ENCODE measurements at regions not wholly inside any gene's neighbourhood (a gene's known extent, or its start where the extent isn't known, plus 50 kb on each side); places are given as distances from the start of the nearest gene placed in this dataset.

GRCh38 chr6:62474793-62475192, 188.8 kb upstream of the KHDRBS2 start:
- Histone ChIP-seq H3K27ac (ENCODE audit: low read length) (no peak overlapping the region), H3K4me3 (ENCODE audit: low read depth in 1 of 2, low read length in 2 of 2) (no peak overlapping the region), H4K20me1 (ENCODE audit: insufficient read depth, low read length) (no peaks in the 10 kb centered on the region), H3K4me1 (ENCODE audit: insufficient read depth, low read length) (no peaks in the 10 kb centered on the region), H3K9ac (ENCODE audit: low read depth, low read length) (no peak overlapping the region), H3K79me2 (ENCODE audit: insufficient read depth, low read length) (no peaks in the 10 kb centered on the region), H2AFZ (ENCODE audit: low read depth, low read length) (no peak overlapping the region), H3K4me2 (ENCODE audit: insufficient read depth, low read length) (no peak overlapping the region), H3K36me3 (ENCODE audit: insufficient read depth, low read length) (no peaks in the 10 kb centered on the region), H3K27me3 (ENCODE audit: insufficient read depth, low read length, poor library complexity) (no peaks in the 10 kb centered on the region), H3K9me3 (ENCODE audit: insufficient read depth, low read length, severe bottlenecking) (no peaks in the 10 kb centered on the region)
- TF ChIP-seq, protein P1, sequence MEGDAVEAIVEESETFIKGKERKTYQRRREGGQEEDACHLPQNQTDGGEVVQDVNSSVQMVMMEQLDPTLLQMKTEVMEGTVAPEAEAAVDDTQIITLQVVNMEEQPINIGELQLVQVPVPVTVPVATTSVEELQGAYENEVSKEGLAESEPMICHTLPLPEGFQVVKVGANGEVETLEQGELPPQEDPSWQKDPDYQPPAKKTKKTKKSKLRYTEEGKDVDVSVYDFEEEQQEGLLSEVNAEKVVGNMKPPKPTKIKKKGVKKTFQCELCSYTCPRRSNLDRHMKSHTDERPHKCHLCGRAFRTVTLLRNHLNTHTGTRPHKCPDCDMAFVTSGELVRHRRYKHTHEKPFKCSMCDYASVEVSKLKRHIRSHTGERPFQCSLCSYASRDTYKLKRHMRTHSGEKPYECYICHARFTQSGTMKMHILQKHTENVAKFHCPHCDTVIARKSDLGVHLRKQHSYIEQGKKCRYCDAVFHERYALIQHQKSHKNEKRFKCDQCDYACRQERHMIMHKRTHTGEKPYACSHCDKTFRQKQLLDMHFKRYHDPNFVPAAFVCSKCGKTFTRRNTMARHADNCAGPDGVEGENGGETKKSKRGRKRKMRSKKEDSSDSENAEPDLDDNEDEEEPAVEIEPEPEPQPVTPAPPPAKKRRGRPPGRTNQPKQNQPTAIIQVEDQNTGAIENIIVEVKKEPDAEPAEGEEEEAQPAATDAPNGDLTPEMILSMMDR (IDR thresholded peaks at IDR 0.05; ENCODE audit: borderline replicate concordance, extremely low read depth, low read length, poor library complexity, severe bottlenecking): no peak
- no peak for TF ChIP-seq EZH2 (IDR thresholded peaks at IDR 0.05; ENCODE audit: borderline replicate concordance, low read depth, low read length, severe bottlenecking)
- ATAC-seq (ENCODE audit: insufficient read depth, low read depth) (no peak), DNase-seq (no peak)

DNA sequence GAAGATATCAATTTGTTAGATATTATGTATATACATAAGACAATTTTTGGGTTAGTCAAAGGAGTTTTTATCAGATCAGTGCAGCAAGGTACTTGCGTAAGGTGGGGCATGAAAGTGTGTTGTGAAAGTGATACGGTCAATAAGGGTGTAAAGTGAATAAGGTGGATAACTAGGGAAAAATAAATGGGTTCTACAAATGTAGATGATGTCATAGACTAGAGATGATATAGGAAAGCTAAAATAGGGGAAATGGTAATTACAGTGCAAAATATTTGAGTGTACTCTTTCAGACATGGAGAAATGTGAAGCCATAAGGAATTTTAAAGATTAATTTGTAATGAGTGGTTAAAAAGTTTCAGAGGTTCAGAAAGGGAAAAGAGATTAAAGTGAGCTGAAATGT, 180.6 kb upstream of the KHDRBS2 start:
- Histone ChIP-seq H3K4me2 (ENCODE audit: insufficient read depth, low read length) (no peak overlapping the region), H3K9ac (ENCODE audit: low read depth, low read length) (no peak overlapping the region), H2AFZ (ENCODE audit: low read depth, low read length) (no peak overlapping the region), H3K27ac (ENCODE audit: low read length) (no peak overlapping the region), H3K36me3 (ENCODE audit: insufficient read depth, low read length) (no peaks in the 10 kb centered on the region), H3K4me3 (ENCODE audit: low read depth in 1 of 2, low read length in 2 of 2) (no peak overlapping the region), H3K27me3 (ENCODE audit: insufficient read depth, low read length, poor library complexity) (no peaks in the 10 kb centered on the region), H4K20me1 (ENCODE audit: insufficient read depth, low read length) (no peaks in the 10 kb centered on the region), H3K4me1 (ENCODE audit: insufficient read depth, low read length) (no peaks in the 10 kb centered on the region), H3K79me2 (ENCODE audit: insufficient read depth, low read length) (no peaks in the 10 kb centered on the region), H3K9me3 (ENCODE audit: insufficient read depth, low read length, severe bottlenecking) (no peaks in the 10 kb centered on the region)
- TF ChIP-seq, protein P1 (IDR thresholded peaks at IDR 0.05; ENCODE audit: borderline replicate concordance, extremely low read depth, low read length, poor library complexity, severe bottlenecking): no peak
- no peak for TF ChIP-seq EZH2 (IDR thresholded peaks at IDR 0.05; ENCODE audit: borderline replicate concordance, low read depth, low read length, severe bottlenecking)
- DNase-seq (no peak), ATAC-seq (ENCODE audit: insufficient read depth, low read depth) (no peak)

DNA sequence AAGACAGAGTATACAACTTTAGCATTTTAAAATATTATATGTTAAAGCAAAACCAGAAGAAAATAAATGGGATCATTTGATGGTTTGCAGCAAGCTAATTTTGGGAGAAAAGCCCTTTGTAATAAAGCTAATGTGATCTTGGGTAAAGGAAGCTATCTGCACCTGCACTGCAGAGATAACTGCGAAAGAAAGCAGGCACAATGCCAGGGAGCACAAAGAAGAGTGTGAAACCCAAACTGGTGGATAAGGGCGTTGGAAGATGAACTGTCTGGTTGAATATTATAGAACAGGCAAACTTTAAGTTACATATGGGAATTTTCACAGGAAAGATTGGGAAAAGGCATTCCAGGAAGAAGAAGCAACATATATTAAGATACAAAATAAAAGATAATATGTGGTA, 179.2 kb upstream of the KHDRBS2 start:
- H3K36me3 ChIP-seq (ENCODE audit: insufficient read depth, low read length): no peaks in the 10 kb centered on the region
- no peak for ATAC-seq (ENCODE audit: insufficient read depth, low read depth)

More for the DNA sequence above, 179.2 kb upstream of the KHDRBS2 start:
- no peak overlapping the region for H3K9ac ChIP-seq (ENCODE audit: low read depth, low read length)
- no peaks in the 10 kb centered on the region for H3K4me1 ChIP-seq (ENCODE audit: insufficient read depth, low read length)
- TF ChIP-seq EZH2 (IDR thresholded peaks at IDR 0.05; ENCODE audit: borderline replicate concordance, low read depth, low read length, severe bottlenecking): no peak
- TF ChIP-seq, protein P1 (IDR thresholded peaks at IDR 0.05; ENCODE audit: borderline replicate concordance, extremely low read depth, low read length, poor library complexity, severe bottlenecking): no peak
- no peak overlapping the region for H3K4me2 ChIP-seq (ENCODE audit: insufficient read depth, low read length)
- no peaks in the 10 kb centered on the region for H4K20me1 ChIP-seq (ENCODE audit: insufficient read depth, low read length)
- H3K27me3 ChIP-seq (ENCODE audit: insufficient read depth, low read length, poor library complexity): no peaks in the 10 kb centered on the region
- H3K79me2 ChIP-seq (ENCODE audit: insufficient read depth, low read length): no peaks in the 10 kb centered on the region
- H3K27ac ChIP-seq (ENCODE audit: low read length): no peak overlapping the region
- DNase-seq: no peak
- H2AFZ ChIP-seq (ENCODE audit: low read depth, low read length): no peak overlapping the region
- no peak overlapping the region for H3K4me3 ChIP-seq (ENCODE audit: low read depth in 1 of 2, low read length in 2 of 2)
- H3K9me3 ChIP-seq (ENCODE audit: insufficient read depth, low read length, severe bottlenecking): no peaks in the 10 kb centered on the region

Data from DND-41 (cell line).